ENCODE measurements at regions not wholly inside any gene's neighbourhood (a gene's known extent, or its start where the extent isn't known, plus 50 kb on each side); places are given as distances from the start of the nearest gene placed in this dataset.

DNA sequence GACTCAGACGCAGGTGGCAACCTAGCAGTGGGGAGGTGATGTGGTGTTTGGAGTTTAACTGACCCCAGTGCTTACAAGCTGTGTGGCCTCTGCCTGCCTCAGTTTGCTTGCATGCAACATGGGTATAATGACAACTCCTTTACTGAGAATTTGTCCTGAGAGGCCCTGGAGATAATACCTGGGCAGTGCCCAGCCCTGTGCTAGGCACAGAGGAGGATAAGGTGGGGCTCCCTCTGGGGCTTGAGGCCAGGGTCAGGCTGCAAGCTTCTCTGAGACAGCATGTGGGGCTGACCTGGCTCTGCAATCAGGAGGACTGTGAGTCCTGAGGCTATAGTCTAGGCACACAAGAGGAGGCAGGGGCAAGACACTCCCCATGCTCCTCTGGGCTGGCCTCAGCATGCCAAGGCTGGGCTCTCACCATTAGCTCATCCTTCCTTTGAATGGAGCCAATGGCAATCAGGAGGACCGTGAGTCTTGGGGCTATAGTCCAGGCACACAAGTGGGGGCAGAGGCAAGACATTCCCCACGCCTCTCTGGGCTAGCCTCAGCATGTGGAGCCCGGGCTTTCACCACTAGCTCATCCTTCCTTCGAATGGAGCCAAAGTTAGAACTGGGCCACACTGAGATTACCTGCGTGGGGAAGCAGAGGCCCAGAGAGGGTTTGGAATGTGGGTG is 147.9 kb downstream of the RPS24 start:
- no peak for DNase-seq
- intact Hi-C loops (cut with micrococcal nuclease) = no loop called here
- no peaks in the 10 kb centered on the region for H3K9me3 ChIP-seq (replicated peaks)
- H3K27me3 ChIP-seq (ENCODE audit: low read depth) = peaks cover 48% of the 10 kb centered on the region
- H3K27ac ChIP-seq (replicated peaks) = no peak overlapping the region
- TF ChIP-seq, protein P1, sequence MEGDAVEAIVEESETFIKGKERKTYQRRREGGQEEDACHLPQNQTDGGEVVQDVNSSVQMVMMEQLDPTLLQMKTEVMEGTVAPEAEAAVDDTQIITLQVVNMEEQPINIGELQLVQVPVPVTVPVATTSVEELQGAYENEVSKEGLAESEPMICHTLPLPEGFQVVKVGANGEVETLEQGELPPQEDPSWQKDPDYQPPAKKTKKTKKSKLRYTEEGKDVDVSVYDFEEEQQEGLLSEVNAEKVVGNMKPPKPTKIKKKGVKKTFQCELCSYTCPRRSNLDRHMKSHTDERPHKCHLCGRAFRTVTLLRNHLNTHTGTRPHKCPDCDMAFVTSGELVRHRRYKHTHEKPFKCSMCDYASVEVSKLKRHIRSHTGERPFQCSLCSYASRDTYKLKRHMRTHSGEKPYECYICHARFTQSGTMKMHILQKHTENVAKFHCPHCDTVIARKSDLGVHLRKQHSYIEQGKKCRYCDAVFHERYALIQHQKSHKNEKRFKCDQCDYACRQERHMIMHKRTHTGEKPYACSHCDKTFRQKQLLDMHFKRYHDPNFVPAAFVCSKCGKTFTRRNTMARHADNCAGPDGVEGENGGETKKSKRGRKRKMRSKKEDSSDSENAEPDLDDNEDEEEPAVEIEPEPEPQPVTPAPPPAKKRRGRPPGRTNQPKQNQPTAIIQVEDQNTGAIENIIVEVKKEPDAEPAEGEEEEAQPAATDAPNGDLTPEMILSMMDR (IDR thresholded peaks at IDR 0.05; ENCODE audit: borderline replicate concordance) = no peak
- H3K36me3 ChIP-seq = no peaks in the 10 kb centered on the region
- H3K4me1 ChIP-seq = peaks cover 25% of the 10 kb centered on the region
- no peak overlapping the region for H3K4me3 ChIP-seq

DNA sequence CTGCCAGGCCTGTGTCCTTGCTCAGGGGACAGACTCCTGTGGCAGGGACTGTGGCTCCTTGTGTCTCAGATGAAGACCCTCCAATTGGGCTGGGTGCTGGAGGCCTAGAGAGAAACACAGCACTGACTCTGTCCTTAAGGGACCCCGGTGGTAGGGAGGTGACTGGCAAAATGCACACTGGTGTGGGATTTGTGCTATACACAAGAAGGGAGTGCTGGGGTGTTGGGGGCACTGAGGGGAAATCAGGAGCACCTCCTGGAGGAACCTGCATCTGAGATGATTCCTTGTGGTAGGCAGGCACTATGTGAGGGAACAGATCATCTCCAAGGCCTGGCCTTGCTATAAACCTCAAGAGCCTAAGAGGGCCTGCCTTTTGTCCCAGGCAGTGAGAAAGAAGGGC is 149.2 kb downstream of the RPS24 start:
- intact Hi-C loops (cut with micrococcal nuclease) = no loop called here
- TF ChIP-seq, protein P1 (IDR thresholded peaks at IDR 0.05; ENCODE audit: borderline replicate concordance) = no peak

DNA sequence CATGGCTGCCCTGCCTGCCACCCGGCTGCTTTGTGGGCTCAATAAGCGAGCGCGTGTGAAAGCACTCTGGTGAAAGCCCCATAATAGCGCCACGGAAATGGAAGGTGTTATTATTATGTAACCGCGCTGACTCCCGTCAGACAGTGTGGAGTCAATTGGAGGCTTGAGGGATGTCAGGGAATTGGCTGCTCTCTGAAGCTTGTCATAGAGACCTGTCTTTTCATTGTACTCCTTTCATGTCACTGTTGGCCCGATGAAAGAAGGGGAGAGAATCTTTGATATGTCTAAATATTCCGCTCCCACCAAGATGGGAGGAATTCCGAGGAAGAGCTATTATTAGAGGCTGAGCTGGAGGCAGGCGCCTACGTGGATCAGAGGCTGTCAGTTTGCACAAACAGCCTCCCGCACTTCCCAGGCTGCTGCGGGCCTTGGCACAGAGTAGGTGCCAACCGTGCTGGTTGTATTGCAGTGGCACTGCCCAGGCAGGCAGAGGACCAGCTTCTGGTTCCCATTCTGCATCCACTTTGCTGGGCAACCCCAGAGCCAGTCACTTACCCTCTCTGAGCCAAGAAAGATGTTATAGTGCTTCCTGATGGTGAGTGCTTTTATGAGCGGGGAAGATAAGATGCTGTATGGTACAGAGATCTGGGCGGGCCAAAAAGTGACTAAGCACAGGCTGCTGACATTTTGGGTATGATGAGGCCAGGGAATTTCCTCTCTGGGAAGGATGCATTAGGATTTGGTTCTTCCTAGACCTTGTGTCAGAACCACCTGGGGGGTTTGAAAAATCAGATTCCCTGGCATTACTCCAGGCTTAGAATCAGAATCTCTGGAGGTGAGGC is 151.4 kb downstream of the RPS24 start:
- Histone ChIP-seq H3K9me3 (replicated peaks) (no peaks in the 10 kb centered on the region), H3K4me1 (peaks cover 31% of the 10 kb centered on the region), H3K27ac (replicated peaks) (no peak overlapping the region), H3K36me3 (no peaks in the 10 kb centered on the region), H3K4me3 (no peak overlapping the region), H3K27me3 (ENCODE audit: low read depth) (peaks cover 21% of the 10 kb centered on the region)
- TF ChIP-seq, protein P1 (IDR thresholded peaks at IDR 0.05; ENCODE audit: borderline replicate concordance) = no peak
- DNase-seq = no peak
- intact Hi-C loops (cut with micrococcal nuclease) = no loop called here

More for the DNA sequence above, 149.2 kb downstream of the RPS24 start:
- Histone ChIP-seq H3K4me3 (no peak overlapping the region), H3K4me1 (peaks cover 25% of the 10 kb centered on the region), H3K27me3 (ENCODE audit: low read depth) (peaks cover 42% of the 10 kb centered on the region), H3K36me3 (no peaks in the 10 kb centered on the region), H3K9me3 (replicated peaks) (no peaks in the 10 kb centered on the region), H3K27ac (replicated peaks) (no peak overlapping the region)
- no peak for DNase-seq

DNA sequence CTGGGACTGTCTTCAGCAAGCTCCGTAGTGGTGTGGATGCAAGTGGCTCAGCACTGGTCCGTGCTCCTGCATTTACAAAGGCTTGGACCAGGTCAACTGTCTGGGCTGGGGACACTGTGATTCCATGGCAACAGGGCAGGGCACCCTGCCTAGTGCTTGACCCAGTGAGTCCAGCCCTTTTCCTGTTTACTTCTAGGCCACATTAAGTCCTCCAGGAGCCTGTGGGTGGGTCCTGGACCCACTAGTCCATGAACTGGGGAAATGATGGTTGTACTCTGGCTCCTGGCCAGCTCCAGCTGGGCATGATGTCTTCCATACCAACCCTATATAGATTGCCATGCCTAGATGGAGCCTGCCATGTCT is 152.0 kb downstream of the RPS24 start:
- H3K4me3 ChIP-seq = no peak overlapping the region
- peaks cover 31% of the 10 kb centered on the region for H3K4me1 ChIP-seq
- peaks cover 15% of the 10 kb centered on the region for H3K27me3 ChIP-seq (ENCODE audit: low read depth)
- intact Hi-C loops (cut with micrococcal nuclease) = no loop called here
- no peaks in the 10 kb centered on the region for H3K9me3 ChIP-seq (replicated peaks)
- no peak overlapping the region for H3K27ac ChIP-seq (replicated peaks)
- TF ChIP-seq, protein P1 (IDR thresholded peaks at IDR 0.05; ENCODE audit: borderline replicate concordance) = no peak
- H3K36me3 ChIP-seq = no peaks in the 10 kb centered on the region
- DNase-seq = peak; percentile 36

DNA sequence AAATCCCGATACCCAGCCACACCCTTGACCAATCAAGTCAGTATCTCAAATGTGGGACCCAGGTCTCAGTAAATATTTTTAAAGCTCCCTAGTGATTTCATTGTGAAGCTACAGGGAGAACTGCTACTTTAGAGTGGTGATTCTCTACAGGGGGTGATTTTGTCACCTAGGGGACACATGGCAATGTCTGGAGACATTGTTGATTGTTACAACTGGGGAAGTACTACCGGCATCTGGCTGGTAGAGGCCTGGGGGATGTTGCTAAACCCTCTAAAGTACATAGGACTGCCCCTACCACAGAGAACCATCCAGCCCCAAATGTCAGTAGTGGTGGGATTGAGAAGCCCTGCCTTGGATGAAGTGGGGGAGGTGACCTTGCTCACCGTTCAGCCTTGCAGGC is 152.9 kb downstream of the RPS24 start:
- H3K36me3 ChIP-seq = no peaks in the 10 kb centered on the region
- DNase-seq = no peak
- H3K4me1 ChIP-seq = peaks cover 31% of the 10 kb centered on the region
- peaks cover 6% of the 10 kb centered on the region for H3K27me3 ChIP-seq (ENCODE audit: low read depth)
- H3K27ac ChIP-seq (replicated peaks) = no peak overlapping the region
- no peak overlapping the region for H3K4me3 ChIP-seq
- no peaks in the 10 kb centered on the region for H3K9me3 ChIP-seq (replicated peaks)
- TF ChIP-seq, protein P1 (IDR thresholded peaks at IDR 0.05; ENCODE audit: borderline replicate concordance) = no peak
- intact Hi-C loops (cut with micrococcal nuclease) = no loop called here
